K562 (cell line): ENCODE measurements at regions not wholly inside any gene's neighbourhood (a gene's known extent, or its start where the extent isn't known, plus 50 kb on each side); places are given as distances from the start of the nearest gene placed in this dataset.

Experiments used
- ATAC-seq: fragments of 200-7000 bp; cut with Tn5 transposase; 3 replicates; pipeline ENCODE4 v1.9.1; 2020; ENCODE audit warnings: moderate library complexity
- BruUV-seq: library from RNA; stranded (reverse); fragments of 400-500 nt; replicated peaks from 2 replicates; lab custom pipeline; 2021; lab: Mats Ljungman, UMichigan
- CTCF ChIA-PET: fragments of 300-600 bp; formaldehyde crosslinking; extraction: SDS; loops from one replicate; lab custom pipeline; 2021; ENCODE audit warnings: low intra/inter-chr PET ratio; lab: Yijun Ruan, JAX
- POLR2A ChIA-PET: fragments of 300-600, 350-650 bp; sonication (Branson Sonifier 250); formaldehyde crosslinking; extraction: SDS; loops from one replicate; lab custom pipeline; 2021; ENCODE audit warnings: antibody characterized with exemption, inconsistent platforms; lab: Yijun Ruan, JAX
- DNase-seq, 4 experiments: peaks; one replicate each; pipeline versions ENCODE4 v3.0.0 to v3.0.0-alpha.2; 2011 to 2018; ENCODE audit warnings: low spot score in 3 of 4, mixed read lengths in 3 of 4; ENCODE audit errors: extremely low read depth in 1 of 4
- FAIRE-seq: peaks from 2 replicates; lab custom pipeline; 2011; peaks lifted over from hg19 to GRCh38; lab: Jason Lieb, UNC
- H2AFZ ChIP-seq: 2 replicates; pipeline ENCODE4 v1.6.0; 2011; ENCODE audit warnings: low read depth, low read length, control low read depth, inconsistent platforms
- H3K27ac ChIP-seq: fragments of 200-600 bp; 3 replicates; pipeline ENCODE4 v1.8.0; 2011; ENCODE audit warnings: low read depth, mild to moderate bottlenecking, control low read depth, inconsistent platforms, low read length, moderate library complexity, mixed read lengths; ENCODE audit errors: extremely low read depth
- H3K27me3 ChIP-seq, 2 experiments: fragments of 300-600 bp in 1 of 2; 2 replicates in 1 of 2; 3 replicates in 1 of 2; pipeline versions ENCODE4 v1.6.0 to v1.8.0; 2011; ENCODE audit warnings: inconsistent platforms in 2 of 2, low read length in 2 of 2, mild to moderate bottlenecking in 1 of 2, mixed read lengths in 1 of 2, moderate library complexity in 1 of 2; ENCODE audit not compliant: control insufficient read depth in 2 of 2, insufficient read depth in 2 of 2
- H3K36me3 ChIP-seq: fragments of 300-600 bp; 3 replicates; pipeline ENCODE4 v1.8.0; 2011; ENCODE audit warnings: mild to moderate bottlenecking, low read length, inconsistent platforms; ENCODE audit not compliant: control insufficient read depth, insufficient read depth
- H3K4me1 ChIP-seq, 2 experiments: fragments of 200-600 bp in 1 of 2; replicated peaks in 1 of 2; 2 replicates in 1 of 2; 3 replicates in 1 of 2; pipeline versions ENCODE4 v1.5.1 to v1.8.0; 2011; ENCODE audit warnings: inconsistent platforms in 2 of 2, low read length in 2 of 2, mild to moderate bottlenecking in 1 of 2, mixed read lengths in 1 of 2, moderate library complexity in 1 of 2; ENCODE audit not compliant: control insufficient read depth in 2 of 2, insufficient read depth in 2 of 2
- H3K4me2 ChIP-seq: 2 replicates; pipeline ENCODE4 v1.6.1; 2011; ENCODE audit warnings: low read length, control low read depth, inconsistent platforms, mixed read lengths; ENCODE audit not compliant: insufficient read depth
- H3K4me3 ChIP-seq: fragments of 200-600 bp; sonication (generic), shearing (Covaris generic); 2 replicates; pipeline ENCODE4 v1.5.1; 2016; ENCODE audit warnings: control low read depth, inconsistent platforms
- H3K79me2 ChIP-seq: fragments of 200-600 bp; 3 replicates; pipeline ENCODE4 v1.8.0; 2011; ENCODE audit warnings: low read length, inconsistent platforms; ENCODE audit not compliant: control insufficient read depth, insufficient read depth
- H3K9ac ChIP-seq, 2 experiments: 2 replicates each; pipeline versions ENCODE4 v1.6.0 to v1.6.1; 2011; ENCODE audit warnings: low read depth in 2 of 2, low read length in 2 of 2, control low read depth in 1 of 2, inconsistent platforms in 1 of 2, mild to moderate bottlenecking in 1 of 2, mixed read lengths in 1 of 2; ENCODE audit not compliant: insufficient read depth in 1 of 2
- H3K9me1 ChIP-seq: one replicate; pipeline ENCODE4 v1.6.0; 2011; ENCODE audit warnings: inconsistent platforms, mild to moderate bottlenecking, low read length, moderate library complexity; ENCODE audit not compliant: control insufficient read depth, insufficient read depth
- H3K9me3 ChIP-seq: replicated peaks from 2 replicates; pipeline ENCODE4 v1.5.1; 2011; ENCODE audit warnings: low read depth, low read length, inconsistent platforms; ENCODE audit not compliant: control insufficient read depth, insufficient read depth
- H4K20me1 ChIP-seq: replicated peaks from 2 replicates; pipeline ENCODE4 v1.6.1; 2011; ENCODE audit warnings: low read length, inconsistent platforms, mixed read lengths; ENCODE audit not compliant: control insufficient read depth, insufficient read depth
- BCLAF1 ChIP-seq, 2 experiments: fragments of 450-650 bp in 1 of 2; IDR thresholded peaks; 2 replicates each; pipeline ENCODE4 v1.6.1; 2011 to 2017; ENCODE audit warnings: low read depth in 2 of 2, antibody characterized with exemption in 1 of 2, borderline replicate concordance in 1 of 2, low read length in 1 of 2, mild to moderate bottlenecking in 1 of 2, mixed read lengths in 1 of 2; ENCODE audit not compliant: control insufficient read depth in 1 of 2
- ESRRB ChIP-seq: fragments of 250-450 bp; sonication (Bioruptor Pico); IDR thresholded peaks from 2 replicates; pipeline ENCODE4 v1.5.0; 2020; ENCODE audit warnings: mild to moderate bottlenecking, moderate library complexity, borderline replicate concordance
- FOXP4 ChIP-seq: sonication (generic); formaldehyde crosslinking; IDR thresholded peaks from 2 replicates; pipeline ENCODE4 v1.8.0; 2022; ENCODE audit warnings: mild to moderate bottlenecking, missing genetic modification reagents, borderline replicate concordance
- GABPA ChIP-seq: fragments of 200-800 bp; sonication (Bioruptor generic); conservative IDR thresholded peaks from 2 replicates; pipeline ENCODE4 v1.6.1; 2016; ENCODE audit warnings: low read depth, missing genetic modification characterization, missing compliant biosample characterization
- KDM4B ChIP-seq, 2 experiments: fragments of 450-650 bp in 1 of 2; sonication (generic) in 1 of 2; IDR thresholded peaks; 2 replicates each; pipeline ENCODE4 v1.6.1; 2016 to 2017; ENCODE audit warnings: borderline replicate concordance in 2 of 2, antibody characterized with exemption in 1 of 2, low read depth in 1 of 2, mild to moderate bottlenecking in 1 of 2
- NFXL1 ChIP-seq: fragments of 450-650 bp; formaldehyde crosslinking; IDR thresholded peaks from 2 replicates; pipeline ENCODE4 v1.4.0; 2021; ENCODE audit warnings: mild to moderate bottlenecking
- NRF1 ChIP-seq, 2 experiments: fragments of 450-650 bp; IDR thresholded peaks in 1 of 2; conservative IDR thresholded peaks in 1 of 2; 2 replicates each; pipeline ENCODE4 v1.6.1; 2014; ENCODE audit warnings: mild to moderate bottlenecking in 2 of 2
- THAP12 ChIP-seq: fragments of 250-450 bp; sonication (Bioruptor Pico); IDR thresholded peaks from 2 replicates; pipeline ENCODE4 v1.9.0; 2021; ENCODE audit warnings: mild to moderate bottlenecking, inconsistent platforms
- ZBTB1 ChIP-seq: sonication (generic); formaldehyde crosslinking; IDR thresholded peaks from 2 replicates; pipeline ENCODE4 v1.8.1; 2023; ENCODE audit warnings: missing genetic modification reagents, low read depth, mild to moderate bottlenecking, borderline replicate concordance
- ZBTB43 ChIP-seq: sonication (generic); formaldehyde crosslinking; IDR thresholded peaks from 2 replicates; pipeline ENCODE4 v1.8.0; 2023; ENCODE audit warnings: mild to moderate bottlenecking, missing genetic modification reagents
- ZNF584 ChIP-seq: fragments of 200-800 bp; sonication (Bioruptor generic); IDR thresholded peaks from 2 replicates; pipeline ENCODE4 v1.6.1; 2016; ENCODE audit warnings: low read depth, mild to moderate bottlenecking, missing genetic modification characterization, missing compliant biosample characterization
- WGBS: fragments of 100-300 bp; shearing (Covaris generic); methylation state at CpG from one replicate; pipeline ENCODE4 v1.1.6; 2016; ENCODE audit warnings: low coverage, mixed read lengths; ENCODE audit not compliant: insufficient coverage; ENCODE audit errors: missing lambda C conversion rate; 5-methylcytosine and 5-hydroxymethylcytosine counted together
- in situ Hi-C: fragments of 300-500 bp; cut with MboI; formaldehyde crosslinking; loops from 4 replicates; pipeline ENCODE4 v1.15.0; 2018; ENCODE audit warnings: inconsistent platforms, mixed read lengths
- intact Hi-C: fragments of 100-400 bp; cut with micrococcal nuclease; formaldehyde crosslinking; loops from 2 replicates; pipeline ENCODE4 v1.14.2; 2022

- TF ChIP-seq ZBTB43 (no peak), THAP12 (CRISPR knock-in tag) (no peak)
Observed at GRCh38 chr11:69876013-69876412, 56.8 kb upstream of the FGF3 start (continued).

GRCh38 chr11:69877235-69877634 lies 58.0 kb upstream of the FGF3 start:
- Histone ChIP-seq H2AFZ (no peak overlapping the region), H3K79me2 (no peaks in the 10 kb centered on the region), H4K20me1 (peaks cover 12% of the 10 kb centered on the region), H3K27ac (no peak overlapping the region), H3K9me3 (no peaks in the 10 kb centered on the region), H3K27me3 (peaks cover 24 to 83% of the 10 kb centered on the region in 2 experiments; a peak in 4 of 5 replicates), H3K4me1 (no peaks in the 10 kb centered on the region), H3K9me1 (no peaks in the 10 kb centered on the region), H3K4me2 (no peak overlapping the region), H3K9ac (no peak overlapping the region), H3K4me3 (no peak overlapping the region), H3K36me3 (no peaks in the 10 kb centered on the region)
- DNase-seq (no peak), ATAC-seq (no peak), FAIRE-seq (no peak)
- CTCF ChIA-PET: no interaction called here
- intact Hi-C loops (no loop called here), in situ Hi-C loops (no loop called here)
- WGBS: 0% methylated on average over 8 of the region's 8 CpGs
- BruUV-seq: no TSS peak
- POLR2A ChIA-PET: no interaction called here
- TF ChIP-seq NRF1 (conservative IDR thresholded peaks at IDR 0.05 in 1 of 2, IDR thresholded peaks at IDR 0.05 in 1 of 2) (no peak), ZBTB1 (CRISPR knock-in tag) (no peak), KDM4B (IDR thresholded peaks at IDR 0.05; ENCODE audit: borderline replicate concordance in 2 of 2, low read depth in 1 of 2) (no peak), FOXP4 (CRISPR knock-in tag) (no peak), ZNF584 (CRISPR knock-in tag) (no peak), GABPA (no peak), BCLAF1 (IDR thresholded peaks at IDR 0.05; ENCODE audit: borderline replicate concordance in 1 of 2, control insufficient read depth in 1 of 2, low read depth in 2 of 2, low read length in 1 of 2) (no peak), NFXL1 (CRISPR knock-in tag) (no peak), ESRRB (CRISPR knock-in tag) (no peak)
